ENCODE measurements at regions not wholly inside any gene's neighbourhood (a gene's known extent, or its start where the extent isn't known, plus 50 kb on each side); places are given as distances from the start of the nearest gene placed in this dataset.

GRCh38 chr6:153960281-153960680 lies 78.8 kb upstream of the OPRM1 start (continued):
- TF ChIP-seq HNF4G (IDR thresholded peaks at IDR 0.05) = no peak
- no peak for TF ChIP-seq NR2F2 (IDR thresholded peaks at IDR 0.05)
- no peak for TF ChIP-seq MAX (IDR thresholded peaks at IDR 0.05)

GRCh38 chr6:153959276-153959675 lies 79.8 kb upstream of the OPRM1 start:
- Histone ChIP-seq H3K27me3 (ENCODE audit: control insufficient read depth in 4 of 4, insufficient read depth in 4 of 4, low read length in 3 of 4) (peaks cover 0 to 2% (median 0%) of the 10 kb centered on the region in 4 donors), H3K4me1 (ENCODE audit: control insufficient read depth in 4 of 4, insufficient read depth in 4 of 4, low read length in 3 of 4) (no peaks in the 10 kb centered on the region), H3K36me3 (ENCODE audit: control insufficient read depth in 4 of 4, insufficient read depth in 3 of 4, low read depth in 1 of 4, low read length in 3 of 4) (no peaks in the 10 kb centered on the region), H3K4me3 (ENCODE audit: low read depth in 1 of 3, low read length in 3 of 3) (no peak overlapping the region), H3K27ac (ENCODE audit: low read depth in 1 of 2, low read length in 2 of 2) (no peak overlapping the region), H3K9ac (ENCODE audit: low read depth in 1 of 2, low read length in 2 of 2) (no peak overlapping the region), H3K9me3 (ENCODE audit: control insufficient read depth in 4 of 4, low read length in 3 of 4) (no peaks in the 10 kb centered on the region)
- WGBS = 70% methylated on average over 1 of the region's 1 CpG
- no peak for DNase-seq (ENCODE audit: low spot score)
- no peak for TF ChIP-seq HNF4A (conservative IDR thresholded peaks at IDR 0.05)
- TF ChIP-seq TAF1 (conservative IDR thresholded peaks at IDR 0.05) = no peak
- TF ChIP-seq EGR1 (IDR thresholded peaks at IDR 0.05; ENCODE audit: low read depth in 2 of 2) = no peak

GRCh38 chr6:153958860-153959259 lies 80.2 kb upstream of the OPRM1 start:
- DNase-seq (ENCODE audit: low spot score) = no peak
- H3K9me3 ChIP-seq (ENCODE audit: control insufficient read depth in 4 of 4, low read length in 3 of 4) = no peaks in the 10 kb centered on the region
- H3K27ac ChIP-seq (ENCODE audit: low read depth in 1 of 2, low read length in 2 of 2) = no peak overlapping the region
- H3K36me3 ChIP-seq (ENCODE audit: control insufficient read depth in 4 of 4, insufficient read depth in 3 of 4, low read depth in 1 of 4, low read length in 3 of 4) = no peaks in the 10 kb centered on the region
- TF ChIP-seq FOXA1 (IDR thresholded peaks at IDR 0.05) = no peak
- no peak for TF ChIP-seq GABPA (IDR thresholded peaks at IDR 0.05 in 1 of 2, conservative IDR thresholded peaks at IDR 0.05 in 1 of 2)
- no peak for TF ChIP-seq HNF4G (IDR thresholded peaks at IDR 0.05)
- TF ChIP-seq, protein P1, sequence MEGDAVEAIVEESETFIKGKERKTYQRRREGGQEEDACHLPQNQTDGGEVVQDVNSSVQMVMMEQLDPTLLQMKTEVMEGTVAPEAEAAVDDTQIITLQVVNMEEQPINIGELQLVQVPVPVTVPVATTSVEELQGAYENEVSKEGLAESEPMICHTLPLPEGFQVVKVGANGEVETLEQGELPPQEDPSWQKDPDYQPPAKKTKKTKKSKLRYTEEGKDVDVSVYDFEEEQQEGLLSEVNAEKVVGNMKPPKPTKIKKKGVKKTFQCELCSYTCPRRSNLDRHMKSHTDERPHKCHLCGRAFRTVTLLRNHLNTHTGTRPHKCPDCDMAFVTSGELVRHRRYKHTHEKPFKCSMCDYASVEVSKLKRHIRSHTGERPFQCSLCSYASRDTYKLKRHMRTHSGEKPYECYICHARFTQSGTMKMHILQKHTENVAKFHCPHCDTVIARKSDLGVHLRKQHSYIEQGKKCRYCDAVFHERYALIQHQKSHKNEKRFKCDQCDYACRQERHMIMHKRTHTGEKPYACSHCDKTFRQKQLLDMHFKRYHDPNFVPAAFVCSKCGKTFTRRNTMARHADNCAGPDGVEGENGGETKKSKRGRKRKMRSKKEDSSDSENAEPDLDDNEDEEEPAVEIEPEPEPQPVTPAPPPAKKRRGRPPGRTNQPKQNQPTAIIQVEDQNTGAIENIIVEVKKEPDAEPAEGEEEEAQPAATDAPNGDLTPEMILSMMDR (IDR thresholded peaks at IDR 0.05; ENCODE audit: low read depth, low read length, missing input control) = no peak
- TF ChIP-seq YY1 (IDR thresholded peaks at IDR 0.05) = no peak
- no peak for TF ChIP-seq EGR1 (IDR thresholded peaks at IDR 0.05; ENCODE audit: low read depth in 2 of 2)
- TF ChIP-seq JUND (IDR thresholded peaks at IDR 0.05) = no peak
- TF ChIP-seq, protein P2, sequence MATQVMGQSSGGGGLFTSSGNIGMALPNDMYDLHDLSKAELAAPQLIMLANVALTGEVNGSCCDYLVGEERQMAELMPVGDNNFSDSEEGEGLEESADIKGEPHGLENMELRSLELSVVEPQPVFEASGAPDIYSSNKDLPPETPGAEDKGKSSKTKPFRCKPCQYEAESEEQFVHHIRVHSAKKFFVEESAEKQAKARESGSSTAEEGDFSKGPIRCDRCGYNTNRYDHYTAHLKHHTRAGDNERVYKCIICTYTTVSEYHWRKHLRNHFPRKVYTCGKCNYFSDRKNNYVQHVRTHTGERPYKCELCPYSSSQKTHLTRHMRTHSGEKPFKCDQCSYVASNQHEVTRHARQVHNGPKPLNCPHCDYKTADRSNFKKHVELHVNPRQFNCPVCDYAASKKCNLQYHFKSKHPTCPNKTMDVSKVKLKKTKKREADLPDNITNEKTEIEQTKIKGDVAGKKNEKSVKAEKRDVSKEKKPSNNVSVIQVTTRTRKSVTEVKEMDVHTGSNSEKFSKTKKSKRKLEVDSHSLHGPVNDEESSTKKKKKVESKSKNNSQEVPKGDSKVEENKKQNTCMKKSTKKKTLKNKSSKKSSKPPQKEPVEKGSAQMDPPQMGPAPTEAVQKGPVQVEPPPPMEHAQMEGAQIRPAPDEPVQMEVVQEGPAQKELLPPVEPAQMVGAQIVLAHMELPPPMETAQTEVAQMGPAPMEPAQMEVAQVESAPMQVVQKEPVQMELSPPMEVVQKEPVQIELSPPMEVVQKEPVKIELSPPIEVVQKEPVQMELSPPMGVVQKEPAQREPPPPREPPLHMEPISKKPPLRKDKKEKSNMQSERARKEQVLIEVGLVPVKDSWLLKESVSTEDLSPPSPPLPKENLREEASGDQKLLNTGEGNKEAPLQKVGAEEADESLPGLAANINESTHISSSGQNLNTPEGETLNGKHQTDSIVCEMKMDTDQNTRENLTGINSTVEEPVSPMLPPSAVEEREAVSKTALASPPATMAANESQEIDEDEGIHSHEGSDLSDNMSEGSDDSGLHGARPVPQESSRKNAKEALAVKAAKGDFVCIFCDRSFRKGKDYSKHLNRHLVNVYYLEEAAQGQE (IDR thresholded peaks at IDR 0.05) = no peak
- no peak for TF ChIP-seq RXRA (IDR thresholded peaks at IDR 0.05)
- TF ChIP-seq, protein P3, sequence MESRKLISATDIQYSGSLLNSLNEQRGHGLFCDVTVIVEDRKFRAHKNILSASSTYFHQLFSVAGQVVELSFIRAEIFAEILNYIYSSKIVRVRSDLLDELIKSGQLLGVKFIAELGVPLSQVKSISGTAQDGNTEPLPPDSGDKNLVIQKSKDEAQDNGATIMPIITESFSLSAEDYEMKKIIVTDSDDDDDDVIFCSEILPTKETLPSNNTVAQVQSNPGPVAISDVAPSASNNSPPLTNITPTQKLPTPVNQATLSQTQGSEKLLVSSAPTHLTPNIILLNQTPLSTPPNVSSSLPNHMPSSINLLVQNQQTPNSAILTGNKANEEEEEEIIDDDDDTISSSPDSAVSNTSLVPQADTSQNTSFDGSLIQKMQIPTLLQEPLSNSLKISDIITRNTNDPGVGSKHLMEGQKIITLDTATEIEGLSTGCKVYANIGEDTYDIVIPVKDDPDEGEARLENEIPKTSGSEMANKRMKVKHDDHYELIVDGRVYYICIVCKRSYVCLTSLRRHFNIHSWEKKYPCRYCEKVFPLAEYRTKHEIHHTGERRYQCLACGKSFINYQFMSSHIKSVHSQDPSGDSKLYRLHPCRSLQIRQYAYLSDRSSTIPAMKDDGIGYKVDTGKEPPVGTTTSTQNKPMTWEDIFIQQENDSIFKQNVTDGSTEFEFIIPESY (IDR thresholded peaks at IDR 0.05) = no peak
- TF ChIP-seq HNF4A (conservative IDR thresholded peaks at IDR 0.05) = no peak
- TF ChIP-seq SP1 (IDR thresholded peaks at IDR 0.05) = no peak
- TF ChIP-seq MAX (IDR thresholded peaks at IDR 0.05) = no peak
- no peak for TF ChIP-seq NR2F2 (IDR thresholded peaks at IDR 0.05)
- peaks cover 0 to 2% (median 0%) of the 10 kb centered on the region in 4 donors for H3K27me3 ChIP-seq (ENCODE audit: control insufficient read depth in 4 of 4, insufficient read depth in 4 of 4, low read length in 3 of 4)
- H3K9ac ChIP-seq (ENCODE audit: low read depth in 1 of 2, low read length in 2 of 2) = no peak overlapping the region
- 64% methylated on average over 1 of the region's 1 CpG for WGBS
- H3K4me1 ChIP-seq (ENCODE audit: control insufficient read depth in 4 of 4, insufficient read depth in 4 of 4, low read length in 3 of 4) = no peaks in the 10 kb centered on the region
- no peak overlapping the region for H3K4me3 ChIP-seq (ENCODE audit: low read depth in 1 of 3, low read length in 3 of 3)
